AG04450 (cell line): ENCODE measurements at regions not wholly inside any gene's neighbourhood (a gene's known extent, or its start where the extent isn't known, plus 50 kb on each side); places are given as distances from the start of the nearest gene placed in this dataset.
"Not testable (repeated sequence)": the region's sequence is repeated elsewhere in the genome, so short reads cannot be mapped to it uniquely, and the experiment has no call there.

ENCODE experiments used
- CTCF ChIA-PET: fragments of 300-600, 350-600 bp; formaldehyde crosslinking; extraction: SDS; loops from one replicate; lab custom pipeline; 2022; ENCODE audit warnings: antibody characterized with exemption, inconsistent platforms; lab: Charles Lee
- POLR2A ChIA-PET: fragments of 350-600 bp; formaldehyde crosslinking; extraction: SDS; loops from one replicate; lab custom pipeline; 2021; ENCODE audit warnings: antibody characterized with exemption, inconsistent platforms; lab: Yijun Ruan, JAX
- DNase-seq: peaks from one replicate; pipeline ENCODE4 v3.0.0-alpha.2; 2011; ENCODE audit warnings: low read depth, low spot score
- H3K27ac ChIP-seq: one replicate; pipeline ENCODE4 v1.5.1; 2012; ENCODE audit warnings: low read depth, low read length, control low read depth
- H3K27me3 ChIP-seq: one replicate; pipeline ENCODE4 v1.6.0; 2012; ENCODE audit warnings: low read length; ENCODE audit not compliant: control insufficient read depth, insufficient read depth
- H3K4me3 ChIP-seq: 2 replicates; pipeline ENCODE4 v1.5.1; 2011; ENCODE audit warnings: mild to moderate bottlenecking, low read depth, low read length, control low read depth
- H3K9me3 ChIP-seq: 2 replicates; pipeline ENCODE4 v1.5.1; 2012; ENCODE audit warnings: low read length; ENCODE audit not compliant: control insufficient read depth, insufficient read depth
- TF ChIP-seq, protein P1 (sequence below): IDR thresholded peaks from 2 replicates; pipeline ENCODE4 v1.5.1; 2011; ENCODE audit warnings: low read depth, low read length, control low read depth, inconsistent platforms

DNA sequence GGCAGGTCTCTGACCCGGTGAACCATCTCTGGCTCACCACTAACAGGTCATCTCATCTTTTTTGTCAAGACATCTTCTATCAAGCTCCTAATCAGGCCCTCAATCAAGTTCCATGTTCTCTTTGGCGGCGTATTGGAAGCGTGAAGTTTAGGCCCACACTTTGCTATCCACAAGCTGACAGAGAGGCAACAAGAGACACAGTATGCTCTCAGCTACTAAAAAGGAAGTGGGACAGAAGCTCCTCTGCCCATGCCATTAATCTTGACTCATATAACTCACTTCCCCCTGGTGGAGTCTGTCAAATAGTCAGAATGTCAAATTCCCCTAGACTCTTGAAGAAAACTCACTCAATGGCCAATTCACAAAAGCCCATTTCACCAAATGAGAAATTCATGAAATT, 77.6 kb upstream of the TMC1 start:
- TF ChIP-seq, protein P1, sequence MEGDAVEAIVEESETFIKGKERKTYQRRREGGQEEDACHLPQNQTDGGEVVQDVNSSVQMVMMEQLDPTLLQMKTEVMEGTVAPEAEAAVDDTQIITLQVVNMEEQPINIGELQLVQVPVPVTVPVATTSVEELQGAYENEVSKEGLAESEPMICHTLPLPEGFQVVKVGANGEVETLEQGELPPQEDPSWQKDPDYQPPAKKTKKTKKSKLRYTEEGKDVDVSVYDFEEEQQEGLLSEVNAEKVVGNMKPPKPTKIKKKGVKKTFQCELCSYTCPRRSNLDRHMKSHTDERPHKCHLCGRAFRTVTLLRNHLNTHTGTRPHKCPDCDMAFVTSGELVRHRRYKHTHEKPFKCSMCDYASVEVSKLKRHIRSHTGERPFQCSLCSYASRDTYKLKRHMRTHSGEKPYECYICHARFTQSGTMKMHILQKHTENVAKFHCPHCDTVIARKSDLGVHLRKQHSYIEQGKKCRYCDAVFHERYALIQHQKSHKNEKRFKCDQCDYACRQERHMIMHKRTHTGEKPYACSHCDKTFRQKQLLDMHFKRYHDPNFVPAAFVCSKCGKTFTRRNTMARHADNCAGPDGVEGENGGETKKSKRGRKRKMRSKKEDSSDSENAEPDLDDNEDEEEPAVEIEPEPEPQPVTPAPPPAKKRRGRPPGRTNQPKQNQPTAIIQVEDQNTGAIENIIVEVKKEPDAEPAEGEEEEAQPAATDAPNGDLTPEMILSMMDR, result no peak
- H3K4me3 ChIP-seq, result no peak overlapping the region
- POLR2A ChIA-PET, result interaction anchor here (0.8 to 1.5 kb wide), 2 partner anchors 21 to 79 kb away, joined by 4 to 9 read pairs; partner anchors contain the start of gene ZFAND5
- H3K27ac ChIP-seq, result no peak overlapping the region
- no peaks in the 10 kb centered on the region for H3K27me3 ChIP-seq
- H3K9me3 ChIP-seq, result no peaks in the 10 kb centered on the region
- CTCF ChIA-PET, result interaction anchor here (0.7 kb wide), 1 partner anchor 10 kb away, joined by 3 read pairs; no protein-coding TSS in a partner anchor
- no peak for DNase-seq

GRCh38 chr9:72441848-72442607, 77.0 kb upstream of the ZFAND5 start:
- ChIA-PET POLR2A (interaction anchor here (1.2 kb wide), 1 partner anchor 77 kb away, joined by 6 read pairs; the partner anchor contains the start of gene ZFAND5), CTCF (no interaction called here)
- Histone ChIP-seq H3K27me3 (no peaks in the 10 kb centered on the region), H3K9me3 (no peaks in the 10 kb centered on the region), H3K4me3 (no peak overlapping the region), H3K27ac (peak overlapping the region; percentile 42)
- TF ChIP-seq, protein P1, result no peak
- DNase-seq, result peak; percentile 56

GRCh38 chr9:72440992-72441847, 76.2 kb upstream of the ZFAND5 start:
- Histone ChIP-seq H3K27me3 (no peaks in the 10 kb centered on the region), H3K27ac (peak overlapping the region; percentile 42), H3K9me3 (no peaks in the 10 kb centered on the region), H3K4me3 (no peak overlapping the region)
- CTCF ChIA-PET, result no interaction called here
- TF ChIP-seq, protein P1, result no peak
- DNase-seq, result no peak
- POLR2A ChIA-PET, result interaction anchor here (1.2 kb wide), 1 partner anchor 76 kb away, joined by 6 read pairs; the partner anchor contains the start of gene ZFAND5

DNA sequence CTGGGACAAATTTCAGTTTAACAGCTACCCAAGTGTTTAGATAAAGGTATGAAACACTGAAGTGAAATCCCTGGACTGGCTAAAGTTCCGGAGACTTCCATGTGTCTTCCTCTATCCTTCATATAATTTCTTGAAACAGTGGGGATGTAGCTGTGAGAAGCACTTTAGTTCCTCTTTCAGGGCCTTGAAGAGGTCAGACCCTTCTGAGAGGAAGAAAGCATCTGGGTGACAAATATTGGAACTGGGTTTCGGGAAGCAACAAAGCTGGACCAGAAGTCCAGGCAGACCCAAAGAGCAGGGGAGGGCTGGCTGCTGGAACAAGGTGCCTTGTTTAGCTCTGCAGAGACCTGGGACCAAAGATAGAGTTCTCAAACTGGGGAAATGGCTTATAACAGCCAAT, 75.4 kb upstream of the ZFAND5 start:
- TF ChIP-seq, protein P1, result no peak
- Histone ChIP-seq H3K27ac (no peak overlapping the region), H3K9me3 (no peaks in the 10 kb centered on the region), H3K4me3 (no peak overlapping the region), H3K27me3 (no peaks in the 10 kb centered on the region)
- ChIA-PET POLR2A (interaction anchor here (0.6 to 1.2 kb wide), 2 partner anchors 35 to 75 kb away, joined by 5 to 6 read pairs; partner anchors contain the start of gene ZFAND5), CTCF (no interaction called here)
- no peak for DNase-seq

- POLR2A ChIA-PET, result interaction anchor here (0.7 to 1.7 kb wide), 4 partner anchors 49 to 152 kb away, joined by 3 to 10 read pairs (median 4); partner anchors contain the start of gene ZFAND5
These were observed 68.7 kb upstream of the ZFAND5 start for GRCh38 chr9:72433616-72434267.

More at GRCh38 chr9:72433616-72434267, 68.7 kb upstream of the ZFAND5 start:
- not testable (repeated sequence) for DNase-seq, H3K27ac ChIP-seq, H3K9me3 ChIP-seq, H3K4me3 ChIP-seq, H3K27me3 ChIP-seq
- CTCF ChIA-PET, result interaction anchor here (1.1 to 1.9 kb wide), 2 partner anchors 10 to 159 kb away, joined by 3 to 6 read pairs; no protein-coding TSS in a partner anchor
